ENCODE measurements at regions not wholly inside any gene's neighbourhood (a gene's known extent, or its start where the extent isn't known, plus 50 kb on each side); places are given as distances from the start of the nearest gene placed in this dataset.

- peak; percentile 60 for DNase-seq (ENCODE audit: low read depth)
- peak overlapping the region; percentile 87 for H3K4me3 ChIP-seq (ENCODE audit: low read depth, low read length)
Measured at GRCh38 chr1:42035830-42036604, 117.2 kb upstream of the GUCA2B start.

- DNase-seq (ENCODE audit: low read depth) = peak; percentile 5
- H3K4me3 ChIP-seq (ENCODE audit: low read depth, low read length) = peak overlapping the region; percentile 87
Measured at GRCh38 chr1:42035205-42035829, 116.6 kb upstream of the HIVEP3 start.

- no peak overlapping the region for H3K4me3 ChIP-seq (ENCODE audit: low read depth, low read length)
- no peak for DNase-seq (ENCODE audit: low read depth)
Measured at GRCh38 chr1:42034426-42034825, 115.7 kb upstream of the HIVEP3 start.

GRCh38 chr1:42033629-42034028 is 114.9 kb upstream of the HIVEP3 start:
- H3K4me3 ChIP-seq (ENCODE audit: low read depth, low read length) = no peak overlapping the region
- no peak for DNase-seq (ENCODE audit: low read depth)

GRCh38 chr1:42017730-42018129 is 99.0 kb upstream of the HIVEP3 start:
- H3K4me3 ChIP-seq (ENCODE audit: low read depth, low read length) = no peak overlapping the region
- DNase-seq (ENCODE audit: low read depth) = no peak

DNA sequence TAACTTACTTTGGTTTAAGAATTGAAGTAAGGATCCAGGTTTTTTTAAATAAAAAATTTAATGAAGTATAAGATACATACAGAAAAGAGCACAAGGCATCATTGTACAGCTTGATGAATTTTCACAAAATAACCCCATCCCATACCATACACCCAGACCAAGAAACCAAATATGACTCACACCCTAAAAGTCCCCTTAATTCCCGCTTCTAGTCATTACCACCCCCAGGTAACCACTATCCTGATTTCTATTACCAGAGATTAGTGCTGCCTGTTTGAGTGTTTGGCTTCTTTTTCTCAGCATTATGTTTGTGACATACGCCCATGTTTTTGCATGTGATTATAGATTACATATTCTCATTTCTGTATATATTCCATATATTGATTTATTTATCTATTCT is 98.5 kb upstream of the HIVEP3 start:
- DNase-seq (ENCODE audit: low read depth) = no peak
- H3K4me3 ChIP-seq (ENCODE audit: low read depth, low read length) = no peak overlapping the region

DNA sequence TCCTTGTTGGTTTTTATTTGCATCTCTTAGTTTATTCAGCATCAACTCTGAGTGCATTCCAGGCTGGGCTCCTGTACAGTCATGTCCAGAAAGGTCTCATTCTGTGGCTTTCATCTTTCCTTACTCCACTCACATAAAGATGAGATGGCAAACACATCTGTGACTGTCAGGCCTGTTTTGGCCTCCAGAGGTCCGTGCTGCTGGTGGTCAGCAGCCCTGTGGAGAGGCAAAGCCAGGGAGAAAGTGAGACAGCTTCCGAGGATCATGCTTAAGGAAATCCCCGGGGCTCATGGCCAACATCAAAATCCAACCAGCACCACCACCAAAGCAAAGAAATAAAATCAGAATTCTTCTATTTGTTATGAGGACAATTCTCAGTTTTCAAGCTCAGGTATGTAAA is 96.1 kb upstream of the HIVEP3 start:
- no peak for DNase-seq (ENCODE audit: low read depth)
- H3K4me3 ChIP-seq (ENCODE audit: low read depth, low read length) = no peak overlapping the region

GRCh38 chr1:42013881-42014470 is 95.3 kb upstream of the HIVEP3 start:
- no peak for DNase-seq (ENCODE audit: low read depth)
- no peak overlapping the region for H3K4me3 ChIP-seq (ENCODE audit: low read depth, low read length)

DNA sequence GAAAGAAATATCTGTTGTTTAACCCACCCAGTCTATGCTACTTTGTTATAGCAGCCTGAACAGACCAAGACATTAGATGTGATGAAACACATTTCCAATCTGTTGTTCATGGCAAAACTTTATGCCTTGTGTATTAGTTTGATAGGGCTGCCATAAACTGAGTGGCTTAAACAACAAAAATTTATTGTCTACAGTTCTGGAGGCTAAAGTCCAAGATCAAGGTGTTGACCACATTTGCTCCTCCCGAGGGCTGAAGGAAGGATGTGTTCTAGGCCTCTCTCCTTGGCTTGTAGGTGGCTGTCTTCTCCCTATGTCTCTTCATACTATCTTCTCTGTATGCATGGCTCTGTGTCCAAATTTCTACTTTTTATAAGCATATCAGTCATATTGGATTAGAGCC is 94.1 kb upstream of the HIVEP3 start:
- DNase-seq (ENCODE audit: low read depth) = no peak
- no peak overlapping the region for H3K4me3 ChIP-seq (ENCODE audit: low read depth, low read length)

GRCh38 chr1:42010381-42010780 is 91.7 kb upstream of the HIVEP3 start:
- H3K4me3 ChIP-seq (ENCODE audit: low read depth, low read length) = no peak overlapping the region

DNA sequence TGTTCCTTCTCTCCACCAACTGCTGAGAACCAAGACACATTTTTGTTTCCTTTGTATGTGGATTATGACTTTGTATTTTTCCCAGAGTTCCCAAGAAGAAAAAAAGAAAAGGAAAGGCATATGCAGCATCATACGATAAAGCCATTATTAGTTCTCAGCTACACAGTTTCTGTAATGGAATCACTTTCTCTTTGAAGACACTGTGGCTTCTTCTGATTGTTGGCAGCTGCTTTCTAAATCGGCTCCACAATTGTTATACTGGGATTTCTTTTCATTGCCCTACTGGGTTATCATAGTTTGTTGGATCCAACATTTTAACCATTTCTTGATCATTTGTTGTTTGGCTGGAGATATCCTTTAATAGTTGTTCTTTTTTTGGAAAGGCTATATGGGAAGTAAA is 89.5 kb upstream of the HIVEP3 start:
- no peak overlapping the region for H3K4me3 ChIP-seq (ENCODE audit: low read depth, low read length)
- DNase-seq (ENCODE audit: low read depth) = no peak

More at GRCh38 chr1:42010381-42010780, 91.7 kb upstream of the HIVEP3 start:
- DNase-seq (ENCODE audit: low read depth) = no peak

DNA sequence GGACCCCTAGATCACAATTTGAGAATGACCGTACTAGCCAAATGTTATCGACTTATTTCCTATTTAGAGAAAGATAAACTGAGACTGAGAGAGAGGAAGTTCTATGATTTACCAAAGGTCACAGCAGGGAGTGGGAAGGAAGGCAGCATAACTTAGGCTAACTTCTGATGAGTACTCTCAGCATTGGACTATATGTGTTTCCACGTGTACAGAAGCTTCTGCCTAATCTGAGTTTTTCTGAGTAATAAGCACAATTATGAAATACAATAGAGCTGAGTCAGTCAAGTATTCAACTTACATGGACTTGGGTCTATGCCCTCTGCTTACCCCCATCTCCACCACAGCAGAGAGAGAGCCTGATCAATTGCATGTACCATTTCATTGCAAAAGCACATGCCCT is 88.1 kb upstream of the HIVEP3 start:
- no peak for DNase-seq (ENCODE audit: low read depth)
- no peak overlapping the region for H3K4me3 ChIP-seq (ENCODE audit: low read depth, low read length)

DNA sequence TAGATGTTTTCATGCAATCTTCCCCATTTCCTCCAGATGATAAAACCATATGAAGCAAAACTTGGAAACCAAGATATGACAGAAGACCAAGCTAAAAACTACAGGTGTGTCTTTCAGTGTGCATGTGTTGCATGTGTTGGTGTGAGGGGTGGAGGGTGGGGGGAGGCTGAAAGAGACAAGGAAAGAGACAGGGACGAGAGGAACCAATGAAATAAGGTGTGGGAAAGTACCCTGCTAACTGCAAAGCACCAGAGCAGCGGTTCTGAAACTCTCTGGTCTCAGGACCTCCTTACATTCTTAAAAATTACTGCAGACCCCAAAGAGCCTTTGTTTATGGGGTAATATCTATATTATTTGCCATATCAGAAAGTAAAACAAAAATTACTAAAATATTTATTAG is 87.4 kb upstream of the HIVEP3 start:
- H3K4me3 ChIP-seq (ENCODE audit: low read depth, low read length) = no peak overlapping the region
- DNase-seq (ENCODE audit: low read depth) = no peak

DNA sequence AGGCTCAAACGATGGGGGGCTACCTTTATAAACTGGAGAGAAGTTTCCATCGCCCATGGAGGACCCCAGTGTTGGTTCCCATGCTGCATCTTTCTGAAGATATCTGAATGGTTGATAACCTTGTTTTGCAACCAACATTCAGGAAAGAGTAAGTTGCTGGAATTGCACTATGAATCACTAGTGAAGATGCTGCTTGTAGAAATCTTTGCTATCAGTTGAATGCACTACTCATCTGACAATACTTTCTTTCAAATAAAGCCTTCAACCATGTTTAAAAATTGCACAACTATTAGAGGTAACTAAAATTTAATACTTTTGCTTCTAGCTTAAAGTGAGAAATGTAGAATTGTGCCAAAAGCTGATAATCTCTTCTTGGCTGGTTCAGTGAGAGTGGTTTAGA is 86.8 kb upstream of the HIVEP3 start:
- no peak for DNase-seq (ENCODE audit: low read depth)
- no peak overlapping the region for H3K4me3 ChIP-seq (ENCODE audit: low read depth, low read length)

DNA sequence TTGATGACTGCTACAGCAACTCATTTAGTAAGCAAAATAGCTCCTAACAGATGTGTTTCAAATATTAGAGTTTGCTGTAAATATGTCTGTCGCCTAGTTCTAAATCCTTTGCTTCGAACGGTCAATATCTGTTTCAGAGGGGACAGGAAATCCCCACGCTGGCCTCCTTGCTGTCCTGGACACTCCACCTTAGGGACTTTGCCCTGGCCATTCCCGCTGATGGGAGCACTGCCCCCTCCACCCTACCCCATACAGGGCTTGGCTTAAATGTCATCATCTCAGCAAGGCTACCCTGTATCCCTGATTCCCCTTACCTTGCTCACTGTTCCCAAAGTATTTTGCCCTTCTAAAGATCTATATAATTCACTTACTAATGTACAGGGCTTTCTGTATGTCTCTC is 86.1 kb upstream of the HIVEP3 start:
- H3K4me3 ChIP-seq (ENCODE audit: low read depth, low read length) = no peak overlapping the region
- no peak for DNase-seq (ENCODE audit: low read depth)

GRCh38 chr1:42004322-42004721 is 85.6 kb upstream of the HIVEP3 start:
- no peak for DNase-seq (ENCODE audit: low read depth)
- no peak overlapping the region for H3K4me3 ChIP-seq (ENCODE audit: low read depth, low read length)

- no peak overlapping the region for H3K4me3 ChIP-seq (ENCODE audit: low read depth, low read length)
- DNase-seq (ENCODE audit: low read depth) = no peak
Measured at GRCh38 chr1:42003433-42003832, 84.7 kb upstream of the HIVEP3 start.

DNA sequence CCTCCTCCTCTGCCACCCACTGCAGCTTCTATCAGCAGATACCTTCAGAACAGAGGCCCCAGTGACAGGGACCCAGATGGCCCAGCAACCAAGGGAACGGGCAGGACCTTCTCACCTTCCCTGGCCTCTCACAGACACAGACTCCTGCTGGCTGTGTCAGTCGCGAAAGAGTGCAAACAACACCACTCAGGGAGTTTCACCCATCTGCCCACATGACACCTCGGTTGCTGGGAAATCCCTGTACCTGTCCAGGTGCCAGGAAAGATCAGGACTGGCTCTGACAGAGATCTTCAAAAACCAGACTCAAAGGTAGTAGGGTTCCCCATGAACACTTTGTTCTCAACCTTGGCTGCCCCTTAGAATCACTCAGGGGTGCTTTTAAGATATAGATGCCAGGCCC is 83.5 kb upstream of the HIVEP3 start:
- no peak overlapping the region for H3K4me3 ChIP-seq (ENCODE audit: low read depth, low read length)
- DNase-seq (ENCODE audit: low read depth) = no peak

- H3K4me3 ChIP-seq (ENCODE audit: low read depth, low read length) = no peak overlapping the region
- DNase-seq (ENCODE audit: low read depth) = no peak
Measured at GRCh38 chr1:42000766-42001165, 82.0 kb upstream of the HIVEP3 start.

DNA sequence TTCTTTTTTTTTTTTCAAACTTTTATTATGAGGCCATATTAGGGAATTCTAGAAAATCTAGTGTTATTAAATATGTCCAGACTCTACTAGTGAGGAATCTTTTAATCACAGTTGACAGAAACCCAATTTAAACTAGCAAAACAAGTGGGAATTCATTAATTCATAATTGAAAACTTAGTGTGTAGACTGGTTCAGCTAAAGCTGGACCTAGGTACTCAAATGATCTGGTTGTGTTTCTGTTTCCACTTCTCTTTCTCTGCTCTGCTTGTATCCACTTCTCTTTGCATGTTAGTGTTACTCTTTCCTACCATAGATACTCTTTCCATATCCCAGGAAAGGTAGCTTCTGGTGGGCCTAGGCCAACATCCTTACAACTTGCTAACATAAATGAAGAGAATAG is 81.2 kb upstream of the HIVEP3 start:
- DNase-seq (ENCODE audit: low read depth) = no peak
- no peak overlapping the region for H3K4me3 ChIP-seq (ENCODE audit: low read depth, low read length)

GRCh38 chr1:41998250-41998649 is 79.5 kb upstream of the HIVEP3 start:
- no peak for DNase-seq (ENCODE audit: low read depth)
- H3K4me3 ChIP-seq (ENCODE audit: low read depth, low read length) = no peak overlapping the region

Measured in skeletal muscle cell (primary cell).